Stimulated activated CD4-positive, alpha-beta T cell treated with anti-CD3 and anti-CD28 coated beads, Interleukin-12 subunit alpha, Interleukin-12 subunit beta, amount 100 ng/mL, for 48 hours (primary cell): ENCODE measurements at regions not wholly inside any gene's neighbourhood (a gene's known extent, or its start where the extent isn't known, plus 50 kb on each side); places are given as distances from the start of the nearest gene placed in this dataset.

Experiments
- DNase-seq, 3 donors: peaks; one replicate each; pipeline ENCODE4 v3.0.0-alpha.2; 2020; ENCODE audit warnings: low read depth in 2 of 3, low spot score in 1 of 3

- no peak for DNase-seq
Measured at GRCh38 chr12:67426067-67426466, 156.9 kb downstream of the CAND1 start.

GRCh38 chr12:67427336-67427735 lies 158.2 kb downstream of the CAND1 start:
- no peak for DNase-seq

GRCh38 chr12:67428431-67428830 lies 159.3 kb downstream of the CAND1 start:
- DNase-seq, result no peak

DNA sequence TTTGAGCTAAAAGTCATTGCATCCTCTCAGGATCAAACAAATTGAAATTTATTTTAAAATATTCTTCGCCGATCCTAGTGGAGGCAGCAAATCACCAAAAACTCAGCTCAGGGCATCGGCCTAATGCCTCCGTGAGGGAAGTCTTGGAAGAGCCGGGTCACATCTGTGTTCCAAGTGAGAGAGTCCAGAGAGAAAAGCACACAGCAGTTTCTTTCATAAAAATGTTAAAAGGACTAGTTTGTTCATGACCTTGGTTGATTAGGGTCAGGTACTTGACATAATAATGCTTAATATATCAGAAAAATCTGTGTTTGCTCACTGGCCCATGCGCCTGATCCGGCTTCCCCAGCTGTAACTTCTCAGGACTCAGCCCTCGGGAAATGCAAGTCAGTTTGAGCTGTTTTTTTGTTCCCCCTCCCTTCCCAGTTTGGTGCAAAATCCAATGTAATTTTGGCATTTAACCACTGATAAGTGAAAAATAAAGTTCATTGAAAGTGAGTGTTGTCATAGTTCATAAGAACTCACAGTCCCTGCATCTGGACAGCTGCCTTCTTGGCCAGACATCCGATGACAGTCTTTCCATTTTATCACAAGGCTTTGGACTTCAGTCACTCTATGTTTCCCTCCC lies 161.7 kb downstream of the CAND1 start:
- no peak for DNase-seq

DNA sequence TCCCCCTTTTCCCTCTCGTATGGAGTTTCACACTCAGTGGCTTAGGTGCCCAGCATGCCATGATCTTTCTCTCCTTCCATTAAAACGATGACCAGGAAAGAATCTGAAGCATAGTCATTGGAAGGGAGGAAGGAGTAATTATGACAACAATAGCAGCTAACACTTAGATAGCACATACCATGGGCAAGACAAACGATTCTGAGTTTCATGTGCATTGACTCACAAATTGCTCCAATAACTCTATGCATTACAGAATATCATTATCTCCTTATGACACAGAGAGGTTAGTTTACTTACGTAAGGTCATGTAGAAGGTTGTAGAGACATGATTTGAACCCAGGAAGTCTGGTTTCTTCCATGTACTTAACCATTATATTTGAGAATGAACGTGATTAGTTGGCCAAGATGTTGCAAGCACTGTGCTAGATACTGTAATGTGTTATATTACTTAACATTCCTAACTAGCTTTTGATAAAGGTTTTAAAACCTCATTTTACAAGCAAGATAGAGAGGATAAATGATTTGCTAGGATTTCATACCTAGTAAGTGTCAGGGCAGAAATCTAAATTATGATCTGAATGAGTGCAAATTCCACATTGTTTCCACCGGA lies 162.4 kb downstream of the CAND1 start:
- DNase-seq, result no peak

GRCh38 chr12:67433385-67434175 lies 164.4 kb downstream of the CAND1 start:
- DNase-seq, result no peak

GRCh38 chr12:67434671-67435370 lies 165.7 kb downstream of the CAND1 start:
- no peak for DNase-seq

- DNase-seq, result no peak
Measured at GRCh38 chr12:67436230-67436629, 167.1 kb downstream of the CAND1 start.

- no peak for DNase-seq
Measured at GRCh38 chr12:67437011-67437410, 167.9 kb downstream of the CAND1 start.

DNA sequence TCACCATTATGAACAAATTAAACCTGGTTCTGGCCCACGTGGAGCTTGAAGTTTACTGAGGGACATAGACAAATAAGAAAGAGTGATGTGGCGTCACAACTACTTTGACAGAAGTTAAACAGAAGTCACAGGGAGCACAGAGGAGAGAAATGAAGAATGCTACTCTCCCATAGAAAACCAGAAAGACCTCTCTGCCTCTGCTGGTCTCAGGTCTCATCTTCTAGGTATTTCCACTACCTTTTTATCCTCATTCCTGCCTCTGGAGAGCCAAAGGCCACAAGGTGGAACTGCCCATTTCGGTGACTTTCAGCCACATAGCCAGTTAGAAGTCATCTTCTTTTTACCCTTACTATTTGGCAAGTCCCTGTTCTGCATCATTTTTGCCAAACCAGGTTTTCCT lies 170.5 kb downstream of the CAND1 start:
- no peak for DNase-seq

GRCh38 chr12:67441736-67442346 lies 172.7 kb downstream of the CAND1 start:
- DNase-seq, result peak; percentile 42 to 76 (median 67)

GRCh38 chr12:67442347-67442841 lies 173.2 kb downstream of the CAND1 start:
- no peak for DNase-seq

DNA sequence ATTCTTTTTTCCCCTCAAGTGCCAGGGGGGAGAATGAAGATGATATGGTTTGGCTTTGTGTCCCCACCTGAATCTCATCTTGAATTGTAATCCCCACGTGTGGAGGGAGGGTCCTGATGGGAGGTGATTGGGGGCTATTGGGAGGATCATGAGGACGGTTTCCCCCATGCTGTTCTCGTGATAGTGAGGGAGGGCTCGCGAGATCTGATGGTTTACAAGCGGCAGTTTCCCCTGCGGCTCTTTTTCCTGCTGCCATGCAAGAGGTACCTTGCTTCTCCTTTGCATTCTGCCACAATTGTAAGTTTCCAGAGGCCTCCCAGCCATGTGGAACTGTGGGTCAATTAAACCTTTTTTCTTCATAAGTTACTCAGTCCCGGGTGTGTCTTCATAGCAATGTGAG lies 173.7 kb downstream of the CAND1 start:
- no peak for DNase-seq

DNA sequence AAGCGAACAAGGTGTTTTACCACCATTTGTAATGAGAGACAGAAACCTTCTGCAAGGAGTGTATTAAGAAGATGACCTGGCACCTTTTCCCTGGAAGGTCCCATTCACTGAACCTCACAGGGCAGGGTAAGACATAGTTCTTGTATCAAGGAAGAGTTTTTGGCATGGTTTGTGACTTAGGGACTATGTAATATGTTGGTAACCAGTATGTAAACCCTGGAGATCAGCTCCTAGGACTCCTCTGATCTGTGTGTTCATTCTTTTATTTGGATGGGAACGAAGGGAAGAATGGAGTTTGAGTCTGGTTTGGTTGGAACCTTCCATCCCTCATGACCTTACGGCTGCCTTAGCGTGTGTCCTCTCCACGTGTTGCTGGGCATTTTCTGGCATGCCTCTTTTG lies 175.4 kb downstream of the CAND1 start:
- no peak for DNase-seq

- DNase-seq, result no peak
Measured at GRCh38 chr12:67446716-67447115, 177.6 kb downstream of the CAND1 start.

GRCh38 chr12:67447180-67447579 lies 178.0 kb downstream of the CAND1 start:
- no peak for DNase-seq

DNA sequence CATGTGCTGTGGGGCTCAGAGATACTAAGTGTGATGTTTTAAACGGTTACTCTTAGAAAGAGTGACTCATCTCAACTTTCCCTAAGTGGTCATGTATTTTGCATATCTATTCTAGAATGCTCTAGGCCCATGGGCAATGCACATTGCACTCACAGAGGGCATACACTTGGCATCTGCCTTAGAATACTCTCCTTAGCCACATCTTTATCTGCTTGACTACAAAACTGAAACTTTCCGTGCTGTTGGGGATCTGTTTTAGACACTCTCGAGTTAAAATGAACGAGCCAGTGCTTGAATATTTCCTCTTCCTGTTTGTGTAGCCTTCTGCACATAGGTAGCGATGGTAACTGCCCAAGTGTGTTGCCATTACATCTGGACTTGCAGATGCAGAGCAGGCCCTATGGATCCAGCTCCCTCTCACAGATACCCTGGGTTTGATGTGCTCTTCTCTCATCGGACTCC lies 180.5 kb downstream of the CAND1 start:
- DNase-seq, result no peak

DNA sequence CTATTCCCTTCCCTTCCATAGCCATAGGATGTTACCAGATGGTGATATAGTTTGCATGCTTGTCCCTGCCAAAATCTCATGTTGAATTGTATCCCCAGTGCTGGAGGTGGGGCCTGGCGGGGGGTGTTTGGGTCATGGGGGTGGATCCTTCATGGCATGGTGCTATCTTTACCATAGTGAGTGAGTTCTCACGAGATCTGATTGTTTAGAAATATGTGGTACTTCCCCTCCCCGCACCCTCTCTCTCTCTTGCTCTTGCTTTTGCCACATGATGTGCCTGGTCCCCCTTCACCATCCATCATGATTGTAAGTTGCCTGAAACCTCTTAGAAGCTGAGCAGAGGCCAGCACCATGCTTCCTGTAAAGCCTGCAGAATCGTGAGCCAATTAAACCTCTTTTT lies 181.3 kb downstream of the CAND1 start:
- no peak for DNase-seq

DNA sequence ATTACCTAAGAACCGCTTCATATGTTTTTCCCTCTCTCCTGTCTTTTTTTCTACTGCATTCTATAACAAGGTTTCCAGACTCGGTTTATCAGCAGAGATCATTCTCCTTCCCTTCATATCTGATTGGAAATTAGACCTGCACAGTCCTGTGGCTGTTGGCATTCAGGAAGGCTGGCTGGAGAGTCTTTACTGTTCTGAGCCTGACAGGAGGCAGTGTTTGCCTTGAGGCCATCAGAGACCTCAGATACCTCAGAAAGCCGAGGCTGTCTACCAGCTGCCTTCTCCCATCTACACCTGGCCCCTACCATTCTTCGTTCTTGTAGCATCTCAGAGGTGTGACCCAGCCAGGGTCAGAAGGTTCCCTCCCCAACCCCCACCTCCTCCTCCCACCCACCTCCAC lies 182.0 kb downstream of the CAND1 start:
- DNase-seq, result no peak

DNA sequence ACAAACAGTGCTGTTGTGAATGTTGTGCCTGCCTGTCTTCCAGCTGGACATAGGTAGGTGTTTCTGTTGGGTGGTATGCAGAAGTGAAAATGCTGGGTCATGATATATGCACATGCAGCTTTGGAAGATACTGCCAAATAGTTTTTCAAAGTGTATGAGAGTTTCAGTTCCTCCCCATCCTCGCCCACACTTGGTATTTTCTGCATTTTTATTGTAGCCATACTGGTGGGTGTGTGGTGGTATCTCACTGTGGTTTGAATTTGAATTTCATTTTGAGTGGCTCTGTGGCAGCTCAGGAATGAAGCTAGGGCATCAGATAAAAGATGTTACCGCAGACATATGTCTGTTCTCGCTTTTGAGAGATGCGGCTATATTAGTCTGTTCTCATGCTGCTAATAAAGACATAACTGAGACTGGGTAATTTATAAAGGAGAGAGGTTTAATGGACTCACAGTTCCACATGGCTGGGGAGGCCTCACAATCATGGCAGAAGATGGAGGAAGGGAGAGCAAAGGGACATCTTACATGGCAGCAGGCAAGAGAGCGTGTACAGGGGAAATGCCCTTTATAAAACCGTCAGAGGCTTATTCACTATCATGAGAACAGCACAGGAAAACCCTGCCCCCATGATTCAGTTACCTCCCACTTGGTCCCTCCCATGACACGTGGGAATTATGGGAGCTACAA lies 183.1 kb downstream of the CAND1 start:
- peak in 1 of 3 donors; percentile 5 for DNase-seq
